ENCODE measurements at regions not wholly inside any gene's neighbourhood (a gene's known extent, or its start where the extent isn't known, plus 50 kb on each side); places are given as distances from the start of the nearest gene placed in this dataset.

DNA sequence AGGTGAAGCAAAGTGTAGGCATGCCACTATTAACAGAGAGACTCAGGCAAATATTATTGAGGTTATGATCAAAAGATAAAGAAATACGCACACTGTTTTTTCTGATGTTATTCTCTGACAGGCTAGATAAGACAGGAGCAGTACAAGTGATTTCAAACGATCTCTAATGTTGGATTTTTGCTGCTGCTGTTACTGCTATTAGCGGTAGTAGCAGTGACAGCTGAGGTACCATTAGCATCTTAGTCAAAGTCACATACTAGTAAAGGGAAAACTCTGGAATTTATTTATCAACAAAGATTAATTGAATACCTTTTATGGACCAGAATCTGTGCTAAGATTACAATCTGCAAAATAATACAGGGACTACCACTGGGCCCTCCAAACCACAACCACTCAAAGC is 362.4 kb upstream of the CDH6 start:
- Histone ChIP-seq H3K4me3 (ENCODE audit: low read length) (no peak overlapping the region), H3K27me3 (ENCODE audit: control insufficient read depth, low read length) (no peaks in the 10 kb centered on the region), H3F3A (ENCODE audit: control insufficient read depth, insufficient read depth) (no peaks in the 10 kb centered on the region), H3K9me2 (replicated peaks; ENCODE audit: control insufficient read depth, low read length) (no peaks in the 10 kb centered on the region), H3K79me2 (ENCODE audit: control insufficient read depth, low read length) (no peaks in the 10 kb centered on the region), H3K36me3 (ENCODE audit: control insufficient read depth, low read length) (no peaks in the 10 kb centered on the region), H3K4me2 (ENCODE audit: low read length) (no peak overlapping the region), H3K4me1 (ENCODE audit: control insufficient read depth, low read length) (no peaks in the 10 kb centered on the region), H3K9me3 (ENCODE audit: control insufficient read depth, insufficient read depth, low read length) (no peaks in the 10 kb centered on the region), H4K20me1 (ENCODE audit: control insufficient read depth, insufficient read depth, low read depth, low read length) (no peaks in the 10 kb centered on the region), H3K27ac (ENCODE audit: low read depth, low read length) (no peak overlapping the region)
- TF ChIP-seq, protein P1, sequence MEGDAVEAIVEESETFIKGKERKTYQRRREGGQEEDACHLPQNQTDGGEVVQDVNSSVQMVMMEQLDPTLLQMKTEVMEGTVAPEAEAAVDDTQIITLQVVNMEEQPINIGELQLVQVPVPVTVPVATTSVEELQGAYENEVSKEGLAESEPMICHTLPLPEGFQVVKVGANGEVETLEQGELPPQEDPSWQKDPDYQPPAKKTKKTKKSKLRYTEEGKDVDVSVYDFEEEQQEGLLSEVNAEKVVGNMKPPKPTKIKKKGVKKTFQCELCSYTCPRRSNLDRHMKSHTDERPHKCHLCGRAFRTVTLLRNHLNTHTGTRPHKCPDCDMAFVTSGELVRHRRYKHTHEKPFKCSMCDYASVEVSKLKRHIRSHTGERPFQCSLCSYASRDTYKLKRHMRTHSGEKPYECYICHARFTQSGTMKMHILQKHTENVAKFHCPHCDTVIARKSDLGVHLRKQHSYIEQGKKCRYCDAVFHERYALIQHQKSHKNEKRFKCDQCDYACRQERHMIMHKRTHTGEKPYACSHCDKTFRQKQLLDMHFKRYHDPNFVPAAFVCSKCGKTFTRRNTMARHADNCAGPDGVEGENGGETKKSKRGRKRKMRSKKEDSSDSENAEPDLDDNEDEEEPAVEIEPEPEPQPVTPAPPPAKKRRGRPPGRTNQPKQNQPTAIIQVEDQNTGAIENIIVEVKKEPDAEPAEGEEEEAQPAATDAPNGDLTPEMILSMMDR (IDR thresholded peaks at IDR 0.05; ENCODE audit: low read depth, low read length, poor library complexity, severe bottlenecking): no peak
- TF ChIP-seq EZH2phosphoT487 (IDR thresholded peaks at IDR 0.05; ENCODE audit: borderline replicate concordance, low read length): no peak

DNA sequence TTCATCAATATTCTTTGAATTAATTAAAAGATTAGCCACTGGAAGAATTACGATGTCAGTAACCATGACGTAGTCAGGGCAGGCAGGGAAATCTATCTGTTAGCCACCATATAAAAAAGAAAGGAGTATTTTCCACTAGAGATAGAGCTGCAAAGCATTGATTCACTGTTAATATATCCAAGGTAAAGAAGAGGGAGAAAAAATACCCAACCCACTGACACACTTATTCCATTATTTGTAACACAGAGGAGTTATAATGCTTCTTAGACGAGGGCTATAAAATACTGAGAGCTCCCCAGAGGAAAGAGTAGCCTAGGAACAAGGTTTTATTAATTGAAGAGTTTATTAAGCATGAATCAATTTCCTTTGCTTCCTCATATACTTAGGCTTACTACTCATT is 382.2 kb upstream of the CDH6 start:
- no peaks in the 10 kb centered on the region for H3K27me3 ChIP-seq (ENCODE audit: control insufficient read depth, low read length)
- H3K27ac ChIP-seq (ENCODE audit: low read depth, low read length): no peak overlapping the region
- H3K79me2 ChIP-seq (ENCODE audit: control insufficient read depth, low read length): no peaks in the 10 kb centered on the region
- no peak overlapping the region for H3K4me3 ChIP-seq (ENCODE audit: low read length)
- no peaks in the 10 kb centered on the region for H3F3A ChIP-seq (ENCODE audit: control insufficient read depth, insufficient read depth)
- TF ChIP-seq, protein P1 (IDR thresholded peaks at IDR 0.05; ENCODE audit: low read depth, low read length, poor library complexity, severe bottlenecking): no peak
- TF ChIP-seq EZH2phosphoT487 (IDR thresholded peaks at IDR 0.05; ENCODE audit: borderline replicate concordance, low read length): no peak
- no peaks in the 10 kb centered on the region for H3K4me1 ChIP-seq (ENCODE audit: control insufficient read depth, low read length)
- H4K20me1 ChIP-seq (ENCODE audit: control insufficient read depth, insufficient read depth, low read depth, low read length): no peaks in the 10 kb centered on the region
- no peaks in the 10 kb centered on the region for H3K9me3 ChIP-seq (ENCODE audit: control insufficient read depth, insufficient read depth, low read length)
- no peak overlapping the region for H3K4me2 ChIP-seq (ENCODE audit: low read length)
- no peaks in the 10 kb centered on the region for H3K36me3 ChIP-seq (ENCODE audit: control insufficient read depth, low read length)
- no peaks in the 10 kb centered on the region for H3K9me2 ChIP-seq (replicated peaks; ENCODE audit: control insufficient read depth, low read length)

DNA sequence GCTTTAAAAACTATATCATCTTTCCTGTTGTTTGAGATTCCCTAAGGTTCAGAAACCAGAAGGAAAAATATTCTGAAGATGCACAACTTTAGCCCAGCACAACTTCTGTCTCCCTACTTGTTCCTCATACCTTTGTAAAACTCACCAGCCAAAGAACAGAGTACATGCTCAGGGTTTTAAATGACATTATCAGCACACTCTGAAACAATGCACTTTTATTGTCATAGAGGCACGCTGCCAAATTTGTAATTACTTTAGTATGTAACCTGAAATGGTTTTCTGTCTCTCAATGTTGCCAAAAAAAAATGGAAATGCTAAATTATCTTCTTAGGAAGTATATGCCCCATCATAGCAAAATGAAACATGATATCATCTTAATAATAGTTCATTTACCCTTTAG is 383.6 kb upstream of the CDH6 start:
- Histone ChIP-seq H3K4me3 (ENCODE audit: low read length) (no peak overlapping the region), H3K27me3 (ENCODE audit: control insufficient read depth, low read length) (no peaks in the 10 kb centered on the region), H3K4me1 (ENCODE audit: control insufficient read depth, low read length) (no peaks in the 10 kb centered on the region), H3K79me2 (ENCODE audit: control insufficient read depth, low read length) (no peaks in the 10 kb centered on the region), H4K20me1 (ENCODE audit: control insufficient read depth, insufficient read depth, low read depth, low read length) (no peaks in the 10 kb centered on the region), H3F3A (ENCODE audit: control insufficient read depth, insufficient read depth) (no peaks in the 10 kb centered on the region), H3K9me2 (replicated peaks; ENCODE audit: control insufficient read depth, low read length) (no peaks in the 10 kb centered on the region), H3K9me3 (ENCODE audit: control insufficient read depth, insufficient read depth, low read length) (no peaks in the 10 kb centered on the region), H3K4me2 (ENCODE audit: low read length) (no peak overlapping the region), H3K27ac (ENCODE audit: low read depth, low read length) (no peak overlapping the region), H3K36me3 (ENCODE audit: control insufficient read depth, low read length) (no peaks in the 10 kb centered on the region)
- TF ChIP-seq EZH2phosphoT487 (IDR thresholded peaks at IDR 0.05; ENCODE audit: borderline replicate concordance, low read length): no peak
- TF ChIP-seq, protein P1 (IDR thresholded peaks at IDR 0.05; ENCODE audit: low read depth, low read length, poor library complexity, severe bottlenecking): no peak

DNA sequence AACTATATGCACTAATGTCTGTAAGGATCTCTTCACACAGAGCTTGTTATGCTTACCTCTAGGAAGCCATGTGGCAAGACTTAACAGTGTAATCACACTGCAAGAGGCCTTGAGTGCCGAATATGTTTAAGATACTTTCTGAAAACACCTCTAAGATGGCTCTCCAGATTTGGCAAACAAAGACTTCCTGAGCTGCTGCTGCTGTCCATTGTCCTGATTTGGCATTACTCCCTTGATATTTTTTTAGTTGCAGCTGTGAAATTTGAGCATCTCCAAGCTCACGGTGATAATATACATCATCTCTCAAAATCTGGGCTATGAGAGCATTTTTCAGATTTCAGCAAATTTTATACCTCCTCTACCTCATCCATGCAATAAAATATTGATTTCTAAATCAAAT is 384.5 kb upstream of the CDH6 start:
- Histone ChIP-seq H3K27ac (ENCODE audit: low read depth, low read length) (no peak overlapping the region), H3K4me3 (ENCODE audit: low read length) (no peak overlapping the region), H3K9me2 (replicated peaks; ENCODE audit: control insufficient read depth, low read length) (no peaks in the 10 kb centered on the region), H3K4me2 (ENCODE audit: low read length) (no peak overlapping the region), H3K36me3 (ENCODE audit: control insufficient read depth, low read length) (no peaks in the 10 kb centered on the region), H3K4me1 (ENCODE audit: control insufficient read depth, low read length) (no peaks in the 10 kb centered on the region), H3K27me3 (ENCODE audit: control insufficient read depth, low read length) (no peaks in the 10 kb centered on the region), H3F3A (ENCODE audit: control insufficient read depth, insufficient read depth) (no peaks in the 10 kb centered on the region), H3K79me2 (ENCODE audit: control insufficient read depth, low read length) (no peaks in the 10 kb centered on the region), H3K9me3 (ENCODE audit: control insufficient read depth, insufficient read depth, low read length) (no peaks in the 10 kb centered on the region), H4K20me1 (ENCODE audit: control insufficient read depth, insufficient read depth, low read depth, low read length) (no peaks in the 10 kb centered on the region)
- no peak for TF ChIP-seq EZH2phosphoT487 (IDR thresholded peaks at IDR 0.05; ENCODE audit: borderline replicate concordance, low read length)
- TF ChIP-seq, protein P1 (IDR thresholded peaks at IDR 0.05; ENCODE audit: low read depth, low read length, poor library complexity, severe bottlenecking): no peak
